ENCODE measurements at regions not wholly inside any gene's neighbourhood (a gene's known extent, or its start where the extent isn't known, plus 50 kb on each side); places are given as distances from the start of the nearest gene placed in this dataset.

DNA sequence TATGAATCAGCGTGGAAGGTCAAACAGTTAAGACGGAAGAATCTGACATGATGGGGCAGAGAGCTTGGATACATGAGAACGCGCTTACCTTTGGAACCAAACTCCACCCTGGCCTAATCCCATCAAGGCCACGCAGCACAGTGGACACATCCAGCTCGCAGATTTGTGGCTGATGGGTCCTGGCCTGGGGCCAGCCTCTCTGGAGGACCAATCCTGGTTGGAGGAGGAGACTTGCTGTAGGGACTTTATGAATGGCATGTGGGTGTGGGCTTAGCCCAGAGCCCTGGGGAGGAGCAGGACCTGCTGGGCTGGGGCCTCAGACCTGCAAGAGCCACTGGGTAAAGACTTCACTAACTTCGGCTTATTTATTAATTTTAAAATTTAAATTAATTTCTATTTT, 73.4 kb upstream of the ANKRD34C start:
- Histone ChIP-seq H3K9ac (ENCODE audit: low read length) (no peak overlapping the region), H3K27ac (ENCODE audit: low read length) (no peak overlapping the region), H3K27me3 (replicated peaks; ENCODE audit: insufficient read depth, low read length) (no peaks in the 10 kb centered on the region), H3K4me3 (ENCODE audit: low read length) (no peak overlapping the region), H2AFZ (ENCODE audit: low read length) (no peak overlapping the region), H3K9me2 (replicated peaks; ENCODE audit: insufficient read depth, low read length) (no peaks in the 10 kb centered on the region), H3K9me3 (replicated peaks; ENCODE audit: insufficient read depth, low read length) (no peaks in the 10 kb centered on the region), H3F3A (ENCODE audit: insufficient read depth, low read length) (no peaks in the 10 kb centered on the region), H4K20me1 (ENCODE audit: insufficient read depth, low read length) (no peaks in the 10 kb centered on the region), H3K4me1 (ENCODE audit: low read length) (no peaks in the 10 kb centered on the region), H3K79me2 (ENCODE audit: low read length) (no peaks in the 10 kb centered on the region), H3K36me3 (replicated peaks; ENCODE audit: insufficient read depth, low read length) (no peaks in the 10 kb centered on the region), H3K4me2 (ENCODE audit: low read depth, low read length) (no peak overlapping the region)
- TF ChIP-seq EZH2phosphoT487 (IDR thresholded peaks at IDR 0.05; ENCODE audit: low read length), result no peak
- TF ChIP-seq, protein P1, sequence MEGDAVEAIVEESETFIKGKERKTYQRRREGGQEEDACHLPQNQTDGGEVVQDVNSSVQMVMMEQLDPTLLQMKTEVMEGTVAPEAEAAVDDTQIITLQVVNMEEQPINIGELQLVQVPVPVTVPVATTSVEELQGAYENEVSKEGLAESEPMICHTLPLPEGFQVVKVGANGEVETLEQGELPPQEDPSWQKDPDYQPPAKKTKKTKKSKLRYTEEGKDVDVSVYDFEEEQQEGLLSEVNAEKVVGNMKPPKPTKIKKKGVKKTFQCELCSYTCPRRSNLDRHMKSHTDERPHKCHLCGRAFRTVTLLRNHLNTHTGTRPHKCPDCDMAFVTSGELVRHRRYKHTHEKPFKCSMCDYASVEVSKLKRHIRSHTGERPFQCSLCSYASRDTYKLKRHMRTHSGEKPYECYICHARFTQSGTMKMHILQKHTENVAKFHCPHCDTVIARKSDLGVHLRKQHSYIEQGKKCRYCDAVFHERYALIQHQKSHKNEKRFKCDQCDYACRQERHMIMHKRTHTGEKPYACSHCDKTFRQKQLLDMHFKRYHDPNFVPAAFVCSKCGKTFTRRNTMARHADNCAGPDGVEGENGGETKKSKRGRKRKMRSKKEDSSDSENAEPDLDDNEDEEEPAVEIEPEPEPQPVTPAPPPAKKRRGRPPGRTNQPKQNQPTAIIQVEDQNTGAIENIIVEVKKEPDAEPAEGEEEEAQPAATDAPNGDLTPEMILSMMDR (IDR thresholded peaks at IDR 0.05; ENCODE audit: low read length), result no peak
- no peak for TF ChIP-seq EZH2 (optimal IDR thresholded peaks at IDR 0.05; ENCODE audit: low read depth, low read length)
- no peak for DNase-seq

DNA sequence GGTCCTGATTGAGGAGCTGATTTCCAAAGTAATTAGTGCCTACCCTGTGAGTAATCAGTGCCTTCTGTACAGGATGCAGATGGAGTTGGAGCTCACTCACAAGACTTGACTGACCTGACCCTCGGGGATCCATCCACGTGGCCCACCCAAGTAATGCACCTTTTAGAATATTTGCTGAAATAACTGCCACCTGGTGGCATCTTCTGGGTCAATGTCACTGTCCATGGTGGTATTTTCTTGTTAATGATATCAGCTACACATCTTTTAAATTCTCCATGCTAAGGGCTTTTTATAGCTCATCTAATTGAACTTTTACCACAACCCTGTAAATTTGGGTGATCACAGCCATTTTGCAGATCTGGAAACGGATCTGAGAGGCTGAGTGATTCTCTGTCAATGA, 74.3 kb upstream of the ANKRD34C start:
- Histone ChIP-seq H3K36me3 (replicated peaks; ENCODE audit: insufficient read depth, low read length) (no peaks in the 10 kb centered on the region), H2AFZ (ENCODE audit: low read length) (no peak overlapping the region), H4K20me1 (ENCODE audit: insufficient read depth, low read length) (no peaks in the 10 kb centered on the region), H3K4me2 (ENCODE audit: low read depth, low read length) (no peak overlapping the region), H3K9me3 (replicated peaks; ENCODE audit: insufficient read depth, low read length) (no peaks in the 10 kb centered on the region), H3K27me3 (replicated peaks; ENCODE audit: insufficient read depth, low read length) (no peaks in the 10 kb centered on the region), H3K9ac (ENCODE audit: low read length) (no peak overlapping the region), H3K4me3 (ENCODE audit: low read length) (no peak overlapping the region), H3K27ac (ENCODE audit: low read length) (no peak overlapping the region), H3K9me2 (replicated peaks; ENCODE audit: insufficient read depth, low read length) (no peaks in the 10 kb centered on the region), H3K4me1 (ENCODE audit: low read length) (no peaks in the 10 kb centered on the region), H3K79me2 (ENCODE audit: low read length) (no peaks in the 10 kb centered on the region), H3F3A (ENCODE audit: insufficient read depth, low read length) (no peaks in the 10 kb centered on the region)
- TF ChIP-seq, protein P1 (IDR thresholded peaks at IDR 0.05; ENCODE audit: low read length), result peak; percentile 43
- TF ChIP-seq EZH2 (optimal IDR thresholded peaks at IDR 0.05; ENCODE audit: low read depth, low read length), result no peak
- DNase-seq, result no peak

DNA sequence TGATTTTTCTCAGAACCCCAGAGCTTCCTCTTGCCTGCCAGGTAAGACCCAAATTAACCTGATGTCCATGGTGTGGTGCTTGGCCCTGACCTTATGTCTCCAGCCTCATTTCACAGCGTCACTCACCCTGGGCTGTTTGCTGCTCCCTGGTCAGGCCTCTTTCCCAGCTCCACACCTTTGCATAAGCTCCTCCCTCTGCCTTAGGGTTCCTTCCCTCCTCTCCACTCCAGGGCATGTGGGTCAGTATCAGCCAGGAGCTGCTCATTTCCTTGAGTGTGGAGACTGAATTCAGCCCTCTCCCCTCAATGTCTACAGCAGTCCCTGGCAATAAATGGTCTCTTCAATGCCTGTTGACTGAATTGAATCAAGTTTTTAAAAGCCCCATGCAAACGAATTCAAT, 75.6 kb upstream of the ANKRD34C start:
- Histone ChIP-seq H3K27me3 (replicated peaks; ENCODE audit: insufficient read depth, low read length) (no peaks in the 10 kb centered on the region), H3K79me2 (ENCODE audit: low read length) (no peaks in the 10 kb centered on the region), H3K9ac (ENCODE audit: low read length) (no peak overlapping the region), H4K20me1 (ENCODE audit: insufficient read depth, low read length) (no peaks in the 10 kb centered on the region), H3K4me2 (ENCODE audit: low read depth, low read length) (no peak overlapping the region), H2AFZ (ENCODE audit: low read length) (no peak overlapping the region), H3K9me2 (replicated peaks; ENCODE audit: insufficient read depth, low read length) (no peaks in the 10 kb centered on the region), H3F3A (ENCODE audit: insufficient read depth, low read length) (no peaks in the 10 kb centered on the region), H3K4me1 (ENCODE audit: low read length) (no peaks in the 10 kb centered on the region), H3K27ac (ENCODE audit: low read length) (no peak overlapping the region), H3K4me3 (ENCODE audit: low read length) (no peak overlapping the region), H3K9me3 (replicated peaks; ENCODE audit: insufficient read depth, low read length) (no peaks in the 10 kb centered on the region), H3K36me3 (replicated peaks; ENCODE audit: insufficient read depth, low read length) (no peaks in the 10 kb centered on the region)
- DNase-seq, result no peak
- TF ChIP-seq, protein P1 (IDR thresholded peaks at IDR 0.05; ENCODE audit: low read length), result no peak
- TF ChIP-seq EZH2 (optimal IDR thresholded peaks at IDR 0.05; ENCODE audit: low read depth, low read length) (no peak), EZH2phosphoT487 (IDR thresholded peaks at IDR 0.05; ENCODE audit: low read length) (no peak)

All from MM.1S (cell line).